Adrenal gland (tissue), 5 donors: ENCODE measurements at regions not wholly inside any gene's neighbourhood (a gene's known extent, or its start where the extent isn't known, plus 50 kb on each side); places are given as distances from the start of the nearest gene placed in this dataset.

ENCODE experiments used
- POLR2A ChIP-seq, 2 donors: fragments of 450-650 bp; IDR thresholded peaks; one replicate each; pipeline ENCODE4 v1.6.1; 2017; ENCODE audit warnings: antibody characterized with exemption in 2 of 2, mild to moderate bottlenecking in 2 of 2, moderate library complexity in 1 of 2
- TF ChIP-seq, protein P1 (sequence below), 6 experiments: fragments of 450-650 bp in 4 of 6; fragments of 200-600 bp in 2 of 6; sonication (generic) in 1 of 6; IDR thresholded peaks; 1 replicate in 5 of 6; 2 replicates in 1 of 6; pipeline versions ENCODE4 v1.5.1 to v1.8.0; 2016 to 2021; ENCODE audit warnings: antibody characterized with exemption in 6 of 6, mild to moderate bottlenecking in 2 of 6, moderate library complexity in 1 of 6
- donor health status: DM: no; HTN: no; CAD: no.

DNA sequence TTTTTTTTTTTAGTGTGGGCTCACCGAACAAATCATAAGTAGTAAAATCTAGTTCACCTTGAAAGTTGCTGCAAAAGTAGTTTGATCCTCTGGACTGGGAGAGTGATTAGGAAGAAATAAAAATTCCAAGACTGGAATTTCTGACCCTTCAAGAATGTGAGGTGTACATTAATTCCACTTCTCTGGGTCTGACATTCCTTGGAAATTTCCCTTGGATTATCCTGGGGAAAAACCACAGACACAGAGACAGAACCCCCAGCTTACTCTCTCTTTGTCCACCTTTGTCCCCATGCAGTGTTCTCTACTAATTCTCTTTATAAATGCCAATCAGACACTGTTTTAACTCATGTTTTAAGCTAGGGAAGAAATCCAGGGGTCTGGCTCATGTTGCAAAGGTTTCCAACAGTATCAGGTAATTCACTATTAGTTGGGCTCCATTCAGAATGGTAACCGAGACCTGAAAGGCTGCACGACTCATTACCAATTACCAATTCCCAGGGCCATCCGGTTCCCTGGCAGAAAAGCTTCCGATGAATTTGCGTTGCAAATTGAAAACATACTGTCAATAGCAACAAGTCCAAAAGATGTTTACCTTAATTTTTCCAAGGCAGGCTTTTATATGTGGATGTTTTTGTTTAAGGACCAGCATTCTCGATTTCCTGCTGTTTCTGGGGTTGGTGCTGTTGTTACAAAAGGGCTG, 86.3 kb downstream of the BAMBI start:
- no peak for TF ChIP-seq POLR2A (IDR thresholded peaks at IDR 0.05)
- TF ChIP-seq, protein P1, sequence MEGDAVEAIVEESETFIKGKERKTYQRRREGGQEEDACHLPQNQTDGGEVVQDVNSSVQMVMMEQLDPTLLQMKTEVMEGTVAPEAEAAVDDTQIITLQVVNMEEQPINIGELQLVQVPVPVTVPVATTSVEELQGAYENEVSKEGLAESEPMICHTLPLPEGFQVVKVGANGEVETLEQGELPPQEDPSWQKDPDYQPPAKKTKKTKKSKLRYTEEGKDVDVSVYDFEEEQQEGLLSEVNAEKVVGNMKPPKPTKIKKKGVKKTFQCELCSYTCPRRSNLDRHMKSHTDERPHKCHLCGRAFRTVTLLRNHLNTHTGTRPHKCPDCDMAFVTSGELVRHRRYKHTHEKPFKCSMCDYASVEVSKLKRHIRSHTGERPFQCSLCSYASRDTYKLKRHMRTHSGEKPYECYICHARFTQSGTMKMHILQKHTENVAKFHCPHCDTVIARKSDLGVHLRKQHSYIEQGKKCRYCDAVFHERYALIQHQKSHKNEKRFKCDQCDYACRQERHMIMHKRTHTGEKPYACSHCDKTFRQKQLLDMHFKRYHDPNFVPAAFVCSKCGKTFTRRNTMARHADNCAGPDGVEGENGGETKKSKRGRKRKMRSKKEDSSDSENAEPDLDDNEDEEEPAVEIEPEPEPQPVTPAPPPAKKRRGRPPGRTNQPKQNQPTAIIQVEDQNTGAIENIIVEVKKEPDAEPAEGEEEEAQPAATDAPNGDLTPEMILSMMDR (IDR thresholded peaks at IDR 0.05), result no peak
